GM21390 (cell line): ENCODE measurements at regions not wholly inside any gene's neighbourhood (a gene's known extent, or its start where the extent isn't known, plus 50 kb on each side); places are given as distances from the start of the nearest gene placed in this dataset.
A peak's percentile ranks its signal among the peaks of the same experiment; 100 is the strongest.
"Not testable (repeated sequence)": the region's sequence is repeated elsewhere in the genome, so short reads cannot be mapped to it uniquely, and the experiment has no call there.

Source experiments
- ATAC-seq: cut with Tn5 transposase; IDR thresholded peaks from one replicate; pipeline ENCODE4 v1.9.1; 2021; ENCODE audit not compliant: unreplicated experiment

DNA sequence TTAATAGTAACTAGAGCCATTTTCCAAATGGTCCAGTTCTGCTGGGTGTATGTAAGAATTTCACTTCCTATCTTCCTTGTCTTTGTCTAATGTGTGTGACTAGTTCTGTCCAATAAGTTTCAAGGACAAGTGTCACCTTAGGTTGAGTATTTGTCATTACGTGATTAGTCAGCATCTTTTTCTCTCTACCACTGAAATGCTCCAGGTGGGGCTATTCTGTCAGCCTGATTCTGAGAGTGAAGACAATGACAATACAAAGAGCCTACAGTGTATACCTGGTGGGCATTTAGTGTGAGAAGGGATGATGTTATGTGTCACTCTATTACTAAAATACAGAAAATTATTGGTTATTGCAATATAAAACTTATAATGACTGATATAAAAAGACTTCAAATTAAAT lies 876.3 kb downstream of the C4orf33 start:
- no peak for ATAC-seq

DNA sequence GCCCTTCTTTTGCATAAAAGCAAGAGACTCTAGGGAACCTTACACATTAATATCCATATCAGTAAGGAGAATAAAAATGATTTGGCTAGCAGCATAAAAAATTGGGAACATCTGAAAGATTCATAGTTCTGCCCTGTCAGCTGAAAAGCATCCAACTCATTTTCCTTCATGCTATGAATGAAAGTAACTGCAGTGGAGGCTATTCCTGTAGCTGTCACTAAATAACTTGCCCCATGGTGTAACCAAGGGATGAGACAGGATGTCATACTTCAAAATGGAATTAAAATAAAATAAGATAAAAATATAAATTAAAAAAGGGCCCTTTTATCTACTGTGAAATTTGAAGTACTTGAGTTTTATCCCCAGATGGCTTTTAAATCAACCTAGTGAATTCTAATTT lies 878.8 kb downstream of the C4orf33 start:
- ATAC-seq = no peak

DNA sequence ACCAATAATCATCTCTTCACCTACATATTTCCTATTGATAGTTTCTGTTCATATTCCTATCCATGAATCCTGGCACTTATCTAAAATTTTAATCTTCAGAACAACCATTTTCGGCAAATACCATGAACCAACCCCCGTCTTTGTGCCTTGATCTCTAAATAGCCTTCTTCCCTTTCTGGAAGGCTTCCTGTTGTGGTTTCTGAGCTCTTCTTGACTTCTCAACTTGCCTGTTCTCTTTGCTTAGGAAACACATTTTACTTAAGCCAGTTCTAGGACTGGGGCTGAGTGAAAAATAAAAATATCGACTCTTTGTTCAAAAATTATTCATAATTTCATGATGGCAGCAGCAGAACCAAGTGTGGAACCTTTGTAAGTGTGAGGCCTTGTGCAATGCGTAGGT lies 882.4 kb downstream of the C4orf33 start:
- no peak for ATAC-seq

DNA sequence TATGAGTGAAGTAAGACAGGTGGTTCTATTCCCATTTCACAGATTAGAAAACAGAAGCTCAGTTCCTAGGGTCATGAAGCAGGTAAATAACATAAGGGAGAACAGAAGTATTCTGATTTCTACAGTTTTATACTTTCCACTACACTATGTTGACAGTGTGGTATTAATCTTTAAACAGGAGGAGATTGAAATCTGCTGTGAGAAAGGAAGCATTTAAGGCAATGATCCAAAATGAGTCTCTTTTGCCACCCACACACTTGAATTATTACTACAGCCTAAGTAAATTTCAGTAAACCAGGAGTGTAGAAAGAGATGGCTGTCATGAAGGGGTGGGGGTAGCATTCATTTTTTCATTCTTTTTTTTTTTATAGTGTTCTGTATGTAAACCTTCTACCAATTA lies 893.0 kb downstream of the C4orf33 start:
- no peak for ATAC-seq

DNA sequence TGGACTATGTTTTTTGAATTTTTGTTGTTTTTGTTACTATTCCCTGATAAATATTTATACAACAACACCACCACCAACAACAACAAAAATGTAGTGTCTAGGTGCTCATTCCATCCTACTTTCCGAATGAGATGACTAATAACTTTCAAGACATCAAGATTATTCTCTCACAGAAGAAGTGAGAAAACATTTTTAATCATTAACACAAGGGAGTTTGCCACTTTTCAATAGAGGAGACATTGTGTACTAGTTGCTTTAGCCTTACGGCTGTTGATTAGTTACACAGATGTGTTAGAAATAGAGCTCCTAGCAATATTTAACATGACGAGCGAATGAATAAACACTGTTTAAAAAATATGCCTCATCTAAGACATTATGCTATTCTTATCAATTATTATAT lies 898.8 kb downstream of the C4orf33 start:
- no peak for ATAC-seq

DNA sequence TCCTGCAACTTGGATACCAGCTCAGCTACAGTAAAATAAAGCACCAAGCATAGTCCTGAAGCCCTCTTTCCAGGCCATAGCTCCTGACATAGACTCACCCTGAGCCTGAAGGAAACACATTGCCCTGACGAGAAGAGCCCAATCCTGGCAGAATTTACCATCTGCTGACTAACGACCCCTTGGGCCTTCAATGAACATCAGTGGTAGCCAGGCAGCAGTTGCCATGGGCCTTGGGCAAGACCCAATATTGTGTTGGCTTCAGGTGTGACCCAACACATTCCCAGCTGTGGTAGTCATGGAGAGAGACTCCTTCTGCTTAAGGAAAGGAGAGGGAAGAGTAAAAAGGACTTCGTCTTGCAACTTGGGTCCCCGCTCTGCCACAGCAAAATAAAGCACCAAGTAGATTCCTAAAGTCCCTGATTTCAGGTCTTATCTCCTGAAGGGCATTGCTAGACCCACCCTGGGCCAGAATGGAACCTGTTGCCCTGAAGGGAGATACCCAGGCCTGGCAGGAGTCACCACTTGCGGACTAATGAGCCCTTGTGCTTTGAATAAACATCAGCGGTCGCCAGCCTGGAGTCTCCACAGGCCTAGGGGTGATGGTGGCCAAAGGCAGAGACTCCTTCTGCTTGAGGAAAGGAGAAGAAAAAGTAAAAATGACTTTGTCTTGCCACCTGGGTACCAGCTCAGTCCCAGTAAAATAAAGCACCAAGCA lies 902.6 kb downstream of the C4orf33 start:
- ATAC-seq = no peak

DNA sequence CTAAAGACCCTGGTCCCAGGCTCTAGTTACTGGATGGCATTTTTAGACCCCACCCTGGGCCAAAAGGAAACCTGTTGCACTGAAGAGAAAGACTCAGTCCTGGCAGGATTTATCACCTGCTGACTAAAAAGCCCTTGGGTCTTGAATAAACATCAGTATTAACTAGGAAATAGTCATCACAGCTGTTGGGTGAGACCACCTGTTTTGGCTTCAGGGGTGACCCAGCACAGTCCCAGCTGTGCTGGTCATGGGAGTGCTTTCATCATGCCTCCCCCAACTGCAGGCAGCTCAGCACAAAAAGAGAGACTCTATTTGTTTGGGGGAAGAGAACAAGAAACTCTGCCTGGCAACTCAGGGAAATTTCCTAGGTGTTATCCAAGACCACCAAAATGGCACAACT lies 903.2 kb downstream of the C4orf33 start:
- no peak for ATAC-seq

DNA sequence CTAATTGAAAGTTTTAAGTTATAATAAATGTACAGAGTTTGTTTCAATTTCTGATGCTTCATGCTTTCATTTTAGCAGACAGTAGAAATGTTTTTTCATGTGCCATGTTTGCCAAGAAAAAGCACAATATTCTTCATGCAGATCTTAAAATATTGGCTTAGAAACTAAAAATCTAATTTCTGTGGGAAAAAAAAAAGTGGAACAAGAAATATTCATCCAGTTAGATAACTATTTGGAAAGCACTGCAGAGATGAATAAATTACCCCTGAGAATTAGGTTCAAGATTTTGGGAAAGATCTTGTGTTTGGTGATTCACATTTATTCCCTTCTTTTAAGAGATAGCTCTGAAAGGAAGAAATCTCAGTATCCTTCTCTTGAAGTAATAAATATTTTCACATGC lies 912.5 kb downstream of the C4orf33 start:
- no peak for ATAC-seq

DNA sequence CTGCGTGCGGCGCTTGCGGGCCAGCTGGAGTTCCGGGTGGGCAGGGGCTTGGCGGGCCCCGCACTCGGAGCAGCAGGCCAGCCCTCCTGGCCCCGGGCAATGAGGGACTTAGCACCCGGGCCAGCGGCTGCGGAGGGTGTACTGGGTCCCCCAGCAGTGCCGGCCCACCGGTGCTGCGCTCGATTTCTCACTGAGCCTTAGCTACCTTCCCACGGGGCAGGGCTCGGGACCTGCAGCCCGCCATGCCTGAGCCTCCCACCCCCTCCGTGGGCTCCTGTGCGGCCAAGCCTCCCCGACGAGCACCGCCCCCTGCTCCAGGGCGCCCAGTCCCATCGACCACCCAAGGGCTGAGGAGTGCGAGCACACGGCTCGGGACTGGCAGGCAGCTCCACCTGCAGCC lies 916.9 kb downstream of the C4orf33 start:
- ATAC-seq = not testable (repeated sequence)

DNA sequence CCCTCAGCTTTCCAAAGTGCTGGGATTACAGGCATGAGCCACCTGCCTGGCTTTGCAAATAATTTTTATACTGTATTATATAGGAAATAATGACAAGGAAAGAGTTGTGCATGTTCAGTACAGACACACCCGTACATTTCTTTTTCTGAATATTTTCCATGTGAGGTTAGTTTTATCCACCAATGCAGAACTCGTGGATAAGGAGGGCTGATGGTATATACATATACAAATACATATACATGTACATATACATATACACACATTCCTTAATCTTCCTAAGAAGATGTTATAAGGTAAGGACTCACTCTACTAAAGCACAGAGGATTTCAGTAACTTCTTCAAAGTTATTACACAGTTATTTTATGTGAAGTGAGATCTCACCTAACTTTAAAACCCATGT lies 925.8 kb downstream of the C4orf33 start:
- no peak for ATAC-seq

DNA sequence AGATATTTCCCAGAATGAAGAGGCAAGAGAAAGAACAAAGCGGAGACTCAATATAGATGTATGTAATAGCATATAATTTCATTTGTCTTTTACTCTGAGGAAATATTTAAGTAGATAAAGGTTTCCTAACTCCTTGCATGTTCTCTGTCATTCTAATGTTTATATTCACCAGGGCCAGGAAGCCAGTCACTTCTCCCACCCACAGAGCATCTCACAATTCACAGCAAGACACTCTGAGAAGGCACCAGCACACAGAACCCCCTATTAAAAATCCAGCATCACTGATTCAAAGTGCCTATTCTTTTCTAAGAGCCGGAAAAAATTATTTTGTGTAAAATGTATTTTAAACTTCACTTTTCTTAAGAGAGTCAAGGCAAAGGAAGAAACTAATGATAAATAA lies 927.1 kb downstream of the C4orf33 start:
- ATAC-seq = no peak

DNA sequence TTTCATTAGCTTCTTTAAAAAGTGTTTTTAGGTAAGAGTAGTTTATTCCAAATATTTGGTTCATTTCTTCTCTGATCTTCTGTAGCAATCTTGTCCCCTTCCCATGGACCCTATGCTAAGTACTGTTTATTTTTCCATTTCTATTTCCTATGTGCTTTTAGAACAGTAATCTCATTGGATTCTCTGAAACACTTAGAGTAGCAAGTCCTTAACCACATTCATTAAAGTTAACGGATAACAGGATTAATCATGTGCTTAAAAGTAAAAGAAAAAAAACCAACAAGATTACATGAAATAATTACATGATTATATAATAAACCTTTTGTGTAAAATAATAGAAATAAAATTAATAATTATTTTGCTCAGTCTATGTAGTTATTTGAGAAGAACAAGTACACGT lies 929.7 kb downstream of the C4orf33 start:
- ATAC-seq = no peak

DNA sequence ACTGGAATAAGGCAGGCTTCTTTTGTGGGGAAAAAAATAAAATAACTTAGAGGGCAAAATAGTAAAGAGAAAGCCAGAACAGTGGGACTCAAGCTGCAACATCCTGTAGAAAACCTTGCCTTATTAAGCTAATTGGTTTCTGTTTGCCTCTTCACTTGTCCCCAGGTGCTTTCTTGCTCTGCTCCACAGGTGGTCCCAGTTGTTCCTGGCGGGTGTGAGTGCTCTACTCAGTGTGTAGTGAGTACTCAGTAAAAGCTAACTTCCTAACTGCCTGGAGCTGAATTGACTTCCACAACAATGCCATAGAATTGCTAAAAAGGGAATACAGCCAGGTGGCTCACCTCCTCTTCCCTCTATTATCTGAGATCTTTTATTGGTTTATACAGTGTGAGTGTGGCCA lies 930.2 kb downstream of the C4orf33 start:
- no peak for ATAC-seq

DNA sequence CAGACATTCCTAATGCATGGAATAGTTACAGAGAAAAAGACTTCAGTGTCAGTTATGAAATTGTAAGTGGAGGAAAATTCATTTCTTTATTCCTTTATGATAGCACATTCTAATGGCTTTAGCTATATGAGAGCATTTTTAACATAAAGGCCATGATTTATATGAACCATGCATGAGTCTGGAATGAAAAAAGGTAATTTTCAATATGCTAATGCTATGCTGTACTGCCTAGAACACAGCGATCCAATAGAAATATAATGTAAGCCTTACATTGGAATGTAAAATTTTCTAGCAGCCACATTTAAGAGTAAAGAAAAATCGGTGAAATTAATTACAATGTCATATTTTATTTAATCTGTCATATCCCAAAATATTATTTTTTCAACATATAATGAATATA lies 932.0 kb downstream of the C4orf33 start:
- no peak for ATAC-seq

DNA sequence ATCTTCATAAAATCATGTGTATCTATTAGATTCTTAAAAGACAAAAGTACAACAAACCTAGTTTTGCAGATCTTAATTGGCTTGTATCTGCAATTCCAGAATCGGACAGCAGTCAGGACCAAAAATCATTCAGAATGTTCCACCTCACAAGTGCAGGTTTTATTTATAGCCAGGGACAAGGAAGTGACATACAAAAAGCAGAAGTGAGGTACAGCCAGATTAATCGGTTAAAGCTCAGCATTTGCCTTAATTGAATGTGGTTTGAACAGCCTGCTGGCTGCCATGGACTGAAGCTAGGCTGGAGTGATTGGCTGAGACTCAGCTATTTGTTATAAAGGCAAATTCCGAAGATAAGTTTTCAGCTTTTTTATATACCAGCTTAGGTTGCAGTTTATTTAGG lies 932.6 kb downstream of the C4orf33 start:
- peak; percentile 72 for ATAC-seq

DNA sequence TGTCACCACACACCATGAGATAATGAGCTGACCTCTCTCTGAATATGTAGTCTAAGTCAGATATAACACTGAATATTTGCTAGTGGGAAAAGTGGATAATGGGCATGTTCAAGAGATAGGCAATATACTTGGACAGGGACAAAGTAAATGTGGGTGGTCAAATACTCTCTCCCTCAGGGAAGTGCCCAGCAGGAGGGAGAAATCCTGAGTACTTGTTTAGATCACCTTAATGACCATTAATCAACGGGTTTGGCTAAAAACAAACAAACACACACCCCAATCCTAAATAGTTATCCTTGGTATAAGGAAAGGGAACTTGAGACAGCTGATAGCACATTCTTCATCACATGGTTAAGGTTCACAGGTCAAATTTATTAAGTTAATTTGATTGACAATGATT lies 933.5 kb downstream of the C4orf33 start:
- ATAC-seq = no peak

DNA sequence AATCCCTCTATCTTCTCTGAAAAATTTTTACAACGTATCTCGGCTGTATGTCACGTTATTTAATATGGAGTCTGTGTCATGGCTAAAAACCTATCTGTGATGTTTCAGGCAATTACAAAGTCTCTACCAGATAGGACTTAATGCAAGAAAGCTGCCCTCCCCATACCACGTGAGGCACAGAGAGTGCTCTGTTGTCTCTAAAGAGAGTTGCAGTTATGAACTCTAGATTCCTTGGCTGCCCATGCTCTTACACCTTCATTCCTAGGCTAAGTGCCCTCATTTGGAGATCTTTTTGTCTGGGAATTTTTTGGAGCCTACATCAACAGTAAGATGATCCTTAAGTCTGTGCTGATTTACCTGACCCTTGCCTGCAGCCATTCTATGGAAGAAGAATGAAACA lies 935.9 kb downstream of the C4orf33 start:
- no peak for ATAC-seq

DNA sequence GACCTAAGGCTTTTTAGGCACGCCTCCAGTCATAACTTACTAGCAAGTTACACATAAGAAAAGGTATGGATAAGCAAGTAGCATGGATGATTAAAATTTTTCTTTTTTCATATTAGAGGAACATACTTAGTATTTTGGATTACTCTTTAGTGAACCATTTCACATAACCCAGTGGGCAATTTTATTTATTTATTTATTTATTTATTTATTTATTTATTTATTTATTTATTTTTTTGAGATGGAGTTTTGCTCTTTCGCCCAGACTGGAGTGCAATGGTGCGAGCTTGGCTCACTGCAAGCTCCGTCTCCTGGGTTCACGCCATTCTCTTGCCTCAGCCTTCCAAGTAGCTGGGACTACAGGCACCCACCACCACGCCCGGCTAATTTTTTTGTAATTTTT lies 937.7 kb downstream of the C4orf33 start:
- ATAC-seq = not testable (repeated sequence)

DNA sequence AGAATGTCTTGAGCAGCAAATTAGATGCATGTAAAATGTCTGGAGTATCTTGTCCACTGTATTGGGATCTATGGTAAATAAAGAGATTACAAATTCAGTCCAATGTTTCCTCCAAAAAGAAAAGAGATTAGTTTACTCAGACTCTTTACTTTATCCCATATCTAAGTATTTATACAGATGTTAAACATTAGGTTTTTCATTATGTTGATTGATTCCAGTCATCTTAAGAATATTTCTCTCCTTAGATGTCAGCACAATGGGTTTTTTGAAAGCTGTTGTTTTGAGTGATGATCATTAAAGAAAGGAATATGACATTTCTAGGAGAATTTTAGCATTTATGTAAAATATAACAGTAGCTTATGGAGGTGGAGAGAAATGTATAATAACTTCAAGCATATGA lies 938.9 kb downstream of the C4orf33 start:
- no peak for ATAC-seq

DNA sequence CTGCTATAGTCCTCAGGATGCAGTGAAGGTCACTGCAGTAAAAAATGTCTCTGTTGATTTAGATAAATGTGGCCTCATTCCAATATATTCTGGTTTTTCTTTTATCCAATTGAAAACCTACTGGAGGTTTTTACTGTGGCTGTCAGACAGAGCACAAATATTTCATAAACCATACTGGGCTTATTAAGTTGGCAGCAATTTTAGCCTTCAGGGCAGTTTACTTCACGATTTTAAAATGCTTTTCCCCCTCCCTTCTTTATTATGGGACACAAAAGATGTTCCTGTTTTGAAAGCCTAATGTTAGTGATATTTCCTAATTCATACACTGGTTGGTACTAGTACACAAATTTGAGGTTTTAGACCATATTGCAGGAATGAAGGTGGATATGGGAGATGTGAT lies 939.4 kb downstream of the C4orf33 start:
- no peak for ATAC-seq

DNA sequence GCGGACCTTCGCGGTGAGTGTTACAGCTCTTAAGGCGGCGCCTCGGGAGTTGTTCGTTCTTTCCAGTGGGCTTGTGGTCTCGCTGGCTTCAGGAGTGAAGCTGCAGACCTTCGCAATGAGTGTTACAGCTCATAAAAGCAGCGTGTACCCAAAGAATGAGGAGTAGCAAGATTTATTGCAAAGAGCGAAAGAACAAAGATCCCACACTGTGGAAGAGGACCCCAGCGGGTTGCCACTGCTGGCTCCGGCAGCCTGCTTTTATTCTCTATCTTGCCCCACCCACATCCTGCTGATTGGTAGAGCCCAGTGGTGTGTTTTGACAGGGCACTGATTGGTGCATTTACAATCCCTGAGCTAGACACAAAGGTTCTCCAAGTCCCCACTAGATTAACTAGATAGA lies 941.9 kb downstream of the C4orf33 start:
- not testable (repeated sequence) for ATAC-seq

DNA sequence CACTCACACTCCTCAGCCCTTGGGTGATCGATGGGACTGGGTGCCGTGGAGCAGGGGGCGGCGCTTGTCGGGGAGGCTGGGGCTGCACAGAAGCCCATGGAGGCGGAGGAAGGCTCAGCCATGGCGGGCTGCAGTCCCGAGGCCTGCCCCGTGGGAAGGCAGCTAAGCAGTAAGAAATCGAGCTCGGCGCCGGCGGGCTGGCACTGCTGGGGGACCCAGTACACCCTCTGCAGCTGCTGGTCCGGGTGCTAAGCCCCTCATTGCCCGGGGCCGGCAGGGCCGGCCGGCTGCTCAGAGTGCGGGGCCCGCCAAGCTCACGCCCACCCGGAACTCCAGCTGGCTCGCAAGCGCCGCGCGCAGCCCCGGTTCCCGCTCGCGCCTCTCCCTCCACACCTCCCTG lies 942.6 kb downstream of the C4orf33 start:
- not testable (repeated sequence) for ATAC-seq

DNA sequence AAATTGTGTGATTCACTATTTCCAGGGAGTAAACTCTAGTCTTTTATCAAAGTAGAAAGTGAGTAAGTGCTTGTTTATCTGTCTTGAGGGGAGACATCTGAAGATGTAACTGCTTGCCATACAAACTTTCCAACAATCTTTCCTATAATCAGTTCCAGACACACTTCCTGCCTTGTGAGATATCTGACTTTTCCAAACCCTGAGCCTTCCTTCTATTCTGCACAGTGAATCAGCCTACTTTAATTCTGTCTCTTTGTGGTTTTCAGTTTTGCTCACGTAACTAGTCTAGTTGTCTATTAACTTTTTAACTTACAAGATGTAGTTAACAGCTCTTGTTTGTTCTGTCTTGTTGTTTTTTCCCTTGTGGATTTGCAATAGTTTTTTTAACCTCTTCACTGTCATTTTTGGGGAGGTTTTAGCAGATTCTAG lies 947.8 kb downstream of the C4orf33 start:
- ATAC-seq = peak; percentile 64
